ENCODE measurements at regions not wholly inside any gene's neighbourhood (a gene's known extent, or its start where the extent isn't known, plus 50 kb on each side); places are given as distances from the start of the nearest gene placed in this dataset.
"Not testable (repeated sequence)": the region's sequence is repeated elsewhere in the genome, so short reads cannot be mapped to it uniquely, and the experiment has no call there.

- H4K20me1 ChIP-seq (ENCODE audit: insufficient read depth, low read length): no peaks in the 10 kb centered on the region
- no peak overlapping the region for H2AFZ ChIP-seq (ENCODE audit: low read depth, low read length)
Observed at GRCh38 chr10:34013235-34013634, 678.8 kb upstream of the NRP1 start.

GRCh38 chr10:34010891-34011290, 676.4 kb upstream of the NRP1 start:
- Histone ChIP-seq H3K27me3 (ENCODE audit: insufficient read depth, low read length, poor library complexity) (no peaks in the 10 kb centered on the region), H4K20me1 (ENCODE audit: insufficient read depth, low read length) (no peaks in the 10 kb centered on the region), H3K4me2 (ENCODE audit: insufficient read depth, low read length) (no peak overlapping the region), H3K4me3 (ENCODE audit: low read depth in 1 of 2, low read length in 2 of 2) (no peak overlapping the region), H3K9me3 (ENCODE audit: insufficient read depth, low read length, severe bottlenecking) (no peaks in the 10 kb centered on the region), H3K4me1 (ENCODE audit: insufficient read depth, low read length) (no peaks in the 10 kb centered on the region), H3K36me3 (ENCODE audit: insufficient read depth, low read length) (no peaks in the 10 kb centered on the region), H3K9ac (ENCODE audit: low read depth, low read length) (no peak overlapping the region), H2AFZ (ENCODE audit: low read depth, low read length) (no peak overlapping the region), H3K27ac (ENCODE audit: low read length) (no peak overlapping the region), H3K79me2 (ENCODE audit: insufficient read depth, low read length) (no peaks in the 10 kb centered on the region)
- ATAC-seq (ENCODE audit: insufficient read depth, low read depth) (no peak), DNase-seq (no peak)
- TF ChIP-seq EZH2 (IDR thresholded peaks at IDR 0.05; ENCODE audit: borderline replicate concordance, low read depth, low read length, severe bottlenecking) (no peak), CTCF (IDR thresholded peaks at IDR 0.05; ENCODE audit: borderline replicate concordance, extremely low read depth, low read length, poor library complexity, severe bottlenecking) (no peak)

More at GRCh38 chr10:34013235-34013634, 678.8 kb upstream of the NRP1 start:
- TF ChIP-seq CTCF (IDR thresholded peaks at IDR 0.05; ENCODE audit: borderline replicate concordance, extremely low read depth, low read length, poor library complexity, severe bottlenecking) (no peak), EZH2 (IDR thresholded peaks at IDR 0.05; ENCODE audit: borderline replicate concordance, low read depth, low read length, severe bottlenecking) (no peak)
- H3K9me3 ChIP-seq (ENCODE audit: insufficient read depth, low read length, severe bottlenecking): no peaks in the 10 kb centered on the region
- DNase-seq (no peak), ATAC-seq (ENCODE audit: insufficient read depth, low read depth) (no peak)
- H3K4me1 ChIP-seq (ENCODE audit: insufficient read depth, low read length): no peaks in the 10 kb centered on the region
- H3K79me2 ChIP-seq (ENCODE audit: insufficient read depth, low read length): no peaks in the 10 kb centered on the region
- H3K36me3 ChIP-seq (ENCODE audit: insufficient read depth, low read length): no peaks in the 10 kb centered on the region
- H3K27me3 ChIP-seq (ENCODE audit: insufficient read depth, low read length, poor library complexity): no peaks in the 10 kb centered on the region
- no peak overlapping the region for H3K27ac ChIP-seq (ENCODE audit: low read length)
- H3K9ac ChIP-seq (ENCODE audit: low read depth, low read length): no peak overlapping the region
- no peak overlapping the region for H3K4me2 ChIP-seq (ENCODE audit: insufficient read depth, low read length)
- H3K4me3 ChIP-seq (ENCODE audit: low read depth in 1 of 2, low read length in 2 of 2): no peak overlapping the region

- H3K4me3 ChIP-seq (ENCODE audit: low read depth in 1 of 2, low read length in 2 of 2); H4K20me1 ChIP-seq (ENCODE audit: insufficient read depth, low read length): not testable (repeated sequence)
Observed at GRCh38 chr10:34010228-34010627, 675.8 kb upstream of the NRP1 start.

GRCh38 chr10:34008656-34009055, 674.2 kb upstream of the NRP1 start:
- Histone ChIP-seq H3K9me3 (ENCODE audit: insufficient read depth, low read length, severe bottlenecking) (no peaks in the 10 kb centered on the region), H3K4me1 (ENCODE audit: insufficient read depth, low read length) (no peaks in the 10 kb centered on the region), H3K36me3 (ENCODE audit: insufficient read depth, low read length) (no peaks in the 10 kb centered on the region), H3K27me3 (ENCODE audit: insufficient read depth, low read length, poor library complexity) (no peaks in the 10 kb centered on the region), H3K4me2 (ENCODE audit: insufficient read depth, low read length) (no peak overlapping the region), H3K79me2 (ENCODE audit: insufficient read depth, low read length) (no peaks in the 10 kb centered on the region), H3K4me3 (ENCODE audit: low read depth in 1 of 2, low read length in 2 of 2) (no peak overlapping the region), H2AFZ (ENCODE audit: low read depth, low read length) (no peak overlapping the region), H4K20me1 (ENCODE audit: insufficient read depth, low read length) (no peaks in the 10 kb centered on the region), H3K9ac (ENCODE audit: low read depth, low read length) (no peak overlapping the region), H3K27ac (ENCODE audit: low read length) (no peak overlapping the region)
- no peak for ATAC-seq (ENCODE audit: insufficient read depth, low read depth)
- TF ChIP-seq EZH2 (IDR thresholded peaks at IDR 0.05; ENCODE audit: borderline replicate concordance, low read depth, low read length, severe bottlenecking): no peak
- no peak for TF ChIP-seq CTCF (IDR thresholded peaks at IDR 0.05; ENCODE audit: borderline replicate concordance, extremely low read depth, low read length, poor library complexity, severe bottlenecking)
- DNase-seq: no peak

More at GRCh38 chr10:34010228-34010627, 675.8 kb upstream of the NRP1 start:
- not testable (repeated sequence) for H2AFZ ChIP-seq (ENCODE audit: low read depth, low read length); DNase-seq; H3K9ac ChIP-seq (ENCODE audit: low read depth, low read length); H3K4me1 ChIP-seq (ENCODE audit: insufficient read depth, low read length); H3K9me3 ChIP-seq (ENCODE audit: insufficient read depth, low read length, severe bottlenecking); H3K27ac ChIP-seq (ENCODE audit: low read length); H3K27me3 ChIP-seq (ENCODE audit: insufficient read depth, low read length, poor library complexity); ATAC-seq (ENCODE audit: insufficient read depth, low read depth); H3K36me3 ChIP-seq (ENCODE audit: insufficient read depth, low read length); H3K79me2 ChIP-seq (ENCODE audit: insufficient read depth, low read length); H3K4me2 ChIP-seq (ENCODE audit: insufficient read depth, low read length)
